ENCODE measurements at regions not wholly inside any gene's neighbourhood (a gene's known extent, or its start where the extent isn't known, plus 50 kb on each side); places are given as distances from the start of the nearest gene placed in this dataset.

DNA sequence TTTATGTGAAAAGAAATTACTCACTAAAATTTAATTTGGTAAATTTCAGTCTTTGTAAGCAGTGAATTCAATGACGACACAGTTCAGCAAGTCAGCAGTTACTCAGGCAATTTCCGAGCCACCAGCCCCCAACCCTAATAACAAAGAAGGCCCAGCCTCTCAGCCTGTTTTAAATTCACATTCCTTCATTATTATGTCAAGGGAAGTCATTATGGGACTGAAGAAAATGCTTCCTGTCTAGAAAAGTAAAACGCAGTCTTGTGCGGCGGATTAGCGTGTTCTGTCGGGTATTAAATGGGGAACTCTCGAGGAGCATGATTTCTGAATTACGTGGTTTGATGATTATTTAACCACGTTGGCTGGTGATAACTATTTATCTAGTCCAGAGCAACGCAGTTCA, 177.6 kb downstream of the AIPL1 start:
- TF ChIP-seq, protein P1, sequence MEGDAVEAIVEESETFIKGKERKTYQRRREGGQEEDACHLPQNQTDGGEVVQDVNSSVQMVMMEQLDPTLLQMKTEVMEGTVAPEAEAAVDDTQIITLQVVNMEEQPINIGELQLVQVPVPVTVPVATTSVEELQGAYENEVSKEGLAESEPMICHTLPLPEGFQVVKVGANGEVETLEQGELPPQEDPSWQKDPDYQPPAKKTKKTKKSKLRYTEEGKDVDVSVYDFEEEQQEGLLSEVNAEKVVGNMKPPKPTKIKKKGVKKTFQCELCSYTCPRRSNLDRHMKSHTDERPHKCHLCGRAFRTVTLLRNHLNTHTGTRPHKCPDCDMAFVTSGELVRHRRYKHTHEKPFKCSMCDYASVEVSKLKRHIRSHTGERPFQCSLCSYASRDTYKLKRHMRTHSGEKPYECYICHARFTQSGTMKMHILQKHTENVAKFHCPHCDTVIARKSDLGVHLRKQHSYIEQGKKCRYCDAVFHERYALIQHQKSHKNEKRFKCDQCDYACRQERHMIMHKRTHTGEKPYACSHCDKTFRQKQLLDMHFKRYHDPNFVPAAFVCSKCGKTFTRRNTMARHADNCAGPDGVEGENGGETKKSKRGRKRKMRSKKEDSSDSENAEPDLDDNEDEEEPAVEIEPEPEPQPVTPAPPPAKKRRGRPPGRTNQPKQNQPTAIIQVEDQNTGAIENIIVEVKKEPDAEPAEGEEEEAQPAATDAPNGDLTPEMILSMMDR (conservative IDR thresholded peaks at IDR 0.05; ENCODE audit: low read depth, low read length) = no peak
- TF ChIP-seq MXI1 (IDR thresholded peaks at IDR 0.05; ENCODE audit: borderline replicate concordance, low read depth, low read length) (no peak), RAD21 (IDR thresholded peaks at IDR 0.05; ENCODE audit: low read length) (no peak), POLR2A (IDR thresholded peaks at IDR 0.05; ENCODE audit: low read depth, low read length) (no peak), MAFK (IDR thresholded peaks at IDR 0.05; ENCODE audit: low read depth, low read length) (no peak), SMC3 (IDR thresholded peaks at IDR 0.05; ENCODE audit: low read depth, low read length) (no peak), RFX5 (IDR thresholded peaks at IDR 0.05; ENCODE audit: low read depth, low read length) (no peak), BHLHE40 (IDR thresholded peaks at IDR 0.05; ENCODE audit: low read depth, low read length) (no peak)
- TF ChIP-seq, protein P2, sequence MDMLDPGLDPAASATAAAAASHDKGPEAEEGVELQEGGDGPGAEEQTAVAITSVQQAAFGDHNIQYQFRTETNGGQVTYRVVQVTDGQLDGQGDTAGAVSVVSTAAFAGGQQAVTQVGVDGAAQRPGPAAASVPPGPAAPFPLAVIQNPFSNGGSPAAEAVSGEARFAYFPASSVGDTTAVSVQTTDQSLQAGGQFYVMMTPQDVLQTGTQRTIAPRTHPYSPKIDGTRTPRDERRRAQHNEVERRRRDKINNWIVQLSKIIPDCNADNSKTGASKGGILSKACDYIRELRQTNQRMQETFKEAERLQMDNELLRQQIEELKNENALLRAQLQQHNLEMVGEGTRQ (IDR thresholded peaks at IDR 0.05; ENCODE audit: low read depth, low read length) = no peak

Data from IMR-90 (cell line).